ENCODE measurements at regions not wholly inside any gene's neighbourhood (a gene's known extent, or its start where the extent isn't known, plus 50 kb on each side); places are given as distances from the start of the nearest gene placed in this dataset.

DNA sequence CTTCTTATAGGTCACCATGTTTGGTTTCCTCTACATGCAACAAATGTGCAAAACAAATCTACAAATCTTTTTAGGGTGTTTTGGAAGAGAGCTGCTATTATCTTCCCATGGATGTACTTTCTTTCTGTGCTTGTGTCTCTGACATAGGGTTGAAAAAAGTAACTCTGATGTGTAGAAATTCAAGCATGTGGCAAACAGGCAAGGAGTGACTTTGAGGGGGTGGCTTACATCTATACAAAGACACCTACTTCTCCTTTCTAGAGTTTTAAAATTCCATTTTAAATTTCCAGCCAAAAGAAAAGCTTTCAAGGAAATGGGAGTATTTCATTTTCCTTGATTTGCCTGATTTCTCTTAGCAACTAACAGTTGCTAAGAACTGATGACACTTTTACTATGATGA lies 904.8 kb upstream of the CELF4 start:
- in situ Hi-C loops (cut with MboI; ENCODE audit: low pct_unique_long_range_greater_than_20kb, low sequenced_read_pairs, unreplicated experiment): no loop called here
- no peak for DNase-seq (ENCODE audit: low spot score)
- TF ChIP-seq, protein P1, sequence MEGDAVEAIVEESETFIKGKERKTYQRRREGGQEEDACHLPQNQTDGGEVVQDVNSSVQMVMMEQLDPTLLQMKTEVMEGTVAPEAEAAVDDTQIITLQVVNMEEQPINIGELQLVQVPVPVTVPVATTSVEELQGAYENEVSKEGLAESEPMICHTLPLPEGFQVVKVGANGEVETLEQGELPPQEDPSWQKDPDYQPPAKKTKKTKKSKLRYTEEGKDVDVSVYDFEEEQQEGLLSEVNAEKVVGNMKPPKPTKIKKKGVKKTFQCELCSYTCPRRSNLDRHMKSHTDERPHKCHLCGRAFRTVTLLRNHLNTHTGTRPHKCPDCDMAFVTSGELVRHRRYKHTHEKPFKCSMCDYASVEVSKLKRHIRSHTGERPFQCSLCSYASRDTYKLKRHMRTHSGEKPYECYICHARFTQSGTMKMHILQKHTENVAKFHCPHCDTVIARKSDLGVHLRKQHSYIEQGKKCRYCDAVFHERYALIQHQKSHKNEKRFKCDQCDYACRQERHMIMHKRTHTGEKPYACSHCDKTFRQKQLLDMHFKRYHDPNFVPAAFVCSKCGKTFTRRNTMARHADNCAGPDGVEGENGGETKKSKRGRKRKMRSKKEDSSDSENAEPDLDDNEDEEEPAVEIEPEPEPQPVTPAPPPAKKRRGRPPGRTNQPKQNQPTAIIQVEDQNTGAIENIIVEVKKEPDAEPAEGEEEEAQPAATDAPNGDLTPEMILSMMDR (IDR thresholded peaks at IDR 0.05; ENCODE audit: extremely low read depth, insufficient read depth, missing control alignments): no peak

DNA sequence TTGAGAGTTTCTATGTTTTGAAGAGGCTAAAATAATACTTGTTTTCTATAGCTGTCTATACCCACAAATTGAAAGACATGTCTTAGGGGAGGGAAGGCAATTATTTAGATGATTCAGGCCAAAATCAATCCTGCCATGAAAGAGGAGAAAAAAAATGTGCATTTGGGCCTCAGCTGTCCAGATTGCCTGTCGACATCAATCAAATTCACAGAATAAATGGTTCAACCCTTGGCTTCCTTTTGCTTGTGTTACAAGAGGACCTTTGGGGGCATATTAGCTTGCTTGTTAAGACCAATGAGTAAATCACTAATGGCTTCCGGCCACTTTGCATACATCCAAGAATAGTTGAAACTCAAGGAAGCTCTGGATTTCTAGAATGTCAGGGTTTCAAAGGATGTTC lies 900.8 kb upstream of the CELF4 start:
- in situ Hi-C loops (cut with MboI; ENCODE audit: low pct_unique_long_range_greater_than_20kb, low sequenced_read_pairs, unreplicated experiment): no loop called here
- DNase-seq (ENCODE audit: low spot score): no peak
- TF ChIP-seq, protein P1 (IDR thresholded peaks at IDR 0.05; ENCODE audit: extremely low read depth, insufficient read depth, missing control alignments): no peak

DNA sequence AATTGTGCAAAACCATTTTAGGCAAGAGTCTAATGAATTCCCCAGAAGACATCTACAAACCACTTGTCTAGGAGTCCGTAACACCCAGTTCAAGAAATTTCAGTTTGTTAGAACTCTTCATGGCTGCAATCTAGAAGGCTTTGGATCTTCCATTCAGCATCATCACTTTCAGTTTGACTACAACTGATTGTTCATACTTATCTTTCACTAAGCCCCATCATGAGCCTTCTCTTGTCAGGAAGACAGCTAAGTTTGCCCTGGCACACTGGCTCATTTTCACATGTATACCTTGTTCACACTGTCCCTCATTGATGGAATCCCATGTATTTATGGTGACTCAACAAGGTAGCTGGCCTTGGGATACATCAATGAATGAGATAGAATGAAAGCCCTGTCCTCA lies 898.4 kb upstream of the CELF4 start:
- DNase-seq (ENCODE audit: low spot score): no peak
- in situ Hi-C loops (cut with MboI; ENCODE audit: low pct_unique_long_range_greater_than_20kb, low sequenced_read_pairs, unreplicated experiment): no loop called here
- TF ChIP-seq, protein P1 (IDR thresholded peaks at IDR 0.05; ENCODE audit: extremely low read depth, insufficient read depth, missing control alignments): no peak

DNA sequence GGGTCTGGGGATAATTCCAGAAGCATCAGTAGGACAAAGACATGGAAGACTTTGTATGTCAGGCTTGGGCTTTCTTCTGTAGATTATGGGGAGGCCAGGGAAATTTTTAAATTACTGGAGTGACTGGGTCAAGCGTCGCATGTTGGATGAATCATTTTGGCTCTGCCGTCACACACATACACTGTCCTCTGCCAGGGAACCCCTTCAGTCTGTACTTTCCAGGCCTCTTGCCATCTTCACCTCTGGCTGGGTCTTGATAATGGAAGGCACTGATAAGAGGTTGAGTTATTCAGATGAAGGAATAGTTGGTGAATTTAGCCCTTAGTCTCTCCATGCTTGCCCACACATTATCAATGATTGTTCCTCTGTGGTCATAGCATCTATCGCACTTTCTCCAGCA lies 895.1 kb upstream of the CELF4 start:
- in situ Hi-C loops (cut with MboI; ENCODE audit: low pct_unique_long_range_greater_than_20kb, low sequenced_read_pairs, unreplicated experiment): no loop called here
- TF ChIP-seq, protein P1 (IDR thresholded peaks at IDR 0.05; ENCODE audit: extremely low read depth, insufficient read depth, missing control alignments): no peak
- no peak for DNase-seq (ENCODE audit: low spot score)

DNA sequence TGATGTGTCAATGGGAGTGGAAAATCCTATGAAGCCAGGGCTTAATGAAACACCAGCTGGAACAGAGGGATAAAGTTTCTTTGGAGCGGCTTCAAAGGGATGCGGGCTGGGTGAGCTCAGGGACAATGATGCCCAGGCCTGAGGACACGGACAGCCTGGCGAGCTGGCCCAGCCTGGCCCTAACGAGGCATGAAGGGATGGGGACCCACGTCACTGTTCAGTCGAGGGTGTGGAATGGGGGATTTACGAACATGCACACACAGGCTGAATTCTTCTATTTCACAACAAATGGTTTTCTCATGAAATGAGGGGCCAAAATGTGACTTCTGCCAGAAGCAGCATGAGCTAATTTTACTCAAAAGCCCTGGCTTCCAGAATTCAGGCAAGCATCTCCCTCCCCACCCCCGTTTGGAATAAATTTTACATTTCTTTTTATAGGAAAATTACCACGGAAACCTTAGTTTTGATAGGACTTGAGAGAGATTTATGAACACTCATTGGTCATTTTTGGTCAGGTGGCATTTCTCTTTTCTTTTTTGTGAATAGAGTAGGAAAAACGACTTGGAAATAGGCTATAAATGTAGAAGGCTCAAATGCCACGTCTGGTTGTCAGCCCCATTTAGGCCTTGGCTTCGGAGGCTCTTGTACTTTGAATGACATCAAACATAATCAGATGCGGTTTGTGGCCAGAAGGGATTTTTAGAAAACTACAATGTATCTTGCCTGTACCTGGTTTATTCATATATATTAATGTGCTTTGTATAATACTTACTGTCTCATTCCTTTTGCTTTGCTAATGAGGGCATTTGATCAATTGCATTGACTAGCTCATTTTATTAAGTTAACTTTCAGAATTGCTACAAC lies 893.8 kb upstream of the CELF4 start:
- TF ChIP-seq, protein P1 (IDR thresholded peaks at IDR 0.05; ENCODE audit: extremely low read depth, insufficient read depth, missing control alignments): no peak
- no peak for DNase-seq (ENCODE audit: low spot score)
- in situ Hi-C loops (cut with MboI; ENCODE audit: low pct_unique_long_range_greater_than_20kb, low sequenced_read_pairs, unreplicated experiment): no loop called here

DNA sequence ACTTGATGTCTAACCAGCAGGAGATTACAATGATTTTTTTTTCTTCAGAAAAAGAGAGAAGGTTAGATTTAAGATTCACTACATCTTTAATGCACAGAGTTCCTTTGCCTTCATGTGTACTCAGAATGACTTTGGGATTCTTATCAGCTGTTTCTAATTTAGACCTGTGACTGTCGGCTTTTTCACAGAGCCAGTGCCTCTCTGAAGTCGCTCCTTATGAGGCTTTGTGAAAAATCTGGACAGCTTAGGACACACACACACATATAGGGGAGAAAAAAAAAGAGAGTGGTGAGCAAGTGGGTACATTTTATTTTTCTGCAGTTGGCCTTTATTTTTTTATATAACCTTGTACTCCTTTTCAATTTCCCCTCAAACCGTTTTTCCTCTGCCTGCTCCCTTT lies 893.1 kb upstream of the CELF4 start:
- TF ChIP-seq, protein P1 (IDR thresholded peaks at IDR 0.05; ENCODE audit: extremely low read depth, insufficient read depth, missing control alignments): no peak
- no peak for DNase-seq (ENCODE audit: low spot score)
- in situ Hi-C loops (cut with MboI; ENCODE audit: low pct_unique_long_range_greater_than_20kb, low sequenced_read_pairs, unreplicated experiment): no loop called here
